KBM-7 (cell line): ENCODE measurements at regions not wholly inside any gene's neighbourhood (a gene's known extent, or its start where the extent isn't known, plus 50 kb on each side); places are given as distances from the start of the nearest gene placed in this dataset.

ENCODE experiments used
- DNase-seq: peaks from one replicate; pipeline ENCODE4 v3.0.0-alpha.2; 2015
- in situ Hi-C: fragments of 300-500 bp; cut with MboI; formaldehyde crosslinking; loops from 2 replicates; pipeline ENCODE4 v1.14.3; 2020; ENCODE audit warnings: low sequenced_read_pairs, low pct_unique_long_range_greater_than_20kb, mixed read lengths

- DNase-seq: no peak
These were observed 58.5 kb upstream of the NTM start for GRCh38 chr11:131311776-131312514.

More at GRCh38 chr11:131311776-131312514, 58.5 kb upstream of the NTM start:
- in situ Hi-C loops: no loop called here
